CD14-positive monocyte (primary cell): ENCODE measurements at regions not wholly inside any gene's neighbourhood (a gene's known extent, or its start where the extent isn't known, plus 50 kb on each side); places are given as distances from the start of the nearest gene placed in this dataset.

ENCODE experiments used
- DNase-seq, 3 donors: peaks; one replicate each; pipeline ENCODE4 v3.0.0-alpha.2; 2011 to 2022
- H2AFZ ChIP-seq: 2 replicates; pipeline ENCODE4 v1.6.0; 2012; ENCODE audit warnings: mild to moderate bottlenecking, low read depth, low read length, inconsistent platforms; ENCODE audit not compliant: insufficient read depth, poor library complexity, severe bottlenecking
- H3K27ac ChIP-seq, 2 donors: 1 replicate in 1 of 2; 2 replicates in 1 of 2; pipeline ENCODE4 v1.5.1; 2012 to 2013; ENCODE audit warnings: low read length in 2 of 2, control low read depth in 1 of 2, inconsistent platforms in 1 of 2, low read depth in 1 of 2, mild to moderate bottlenecking in 1 of 2
- H3K27me3 ChIP-seq, 2 donors: one replicate each; pipeline versions ENCODE4 v1.6.0 to v1.6.1; 2011 to 2013; ENCODE audit warnings: low read length in 2 of 2; ENCODE audit not compliant: control insufficient read depth in 2 of 2, insufficient read depth in 2 of 2
- H3K36me3 ChIP-seq, 2 donors: replicated peaks in 1 of 2; 1 replicate in 1 of 2; 2 replicates in 1 of 2; pipeline versions ENCODE4 v1.5.1 to v1.6.1; 2012 to 2013; ENCODE audit warnings: low read length in 2 of 2, control low read depth in 1 of 2, inconsistent platforms in 1 of 2, mild to moderate bottlenecking in 1 of 2; ENCODE audit not compliant: insufficient read depth in 2 of 2, control insufficient read depth in 1 of 2
- H3K4me1 ChIP-seq, 2 donors: 1 replicate in 1 of 2; 2 replicates in 1 of 2; pipeline versions ENCODE4 v1.5.1 to v1.6.1; 2012 to 2013; ENCODE audit warnings: low read length in 2 of 2, control low read depth in 1 of 2, inconsistent platforms in 1 of 2, mild to moderate bottlenecking in 1 of 2, moderate library complexity in 1 of 2; ENCODE audit not compliant: insufficient read depth in 2 of 2, control insufficient read depth in 1 of 2
- H3K4me2 ChIP-seq: replicated peaks from 2 replicates; pipeline ENCODE3; 2012; ENCODE audit warnings: low read length, moderate library complexity, mild to moderate bottlenecking; ENCODE audit not compliant: poor library complexity, severe bottlenecking; ENCODE audit errors: extremely low read depth
- H3K4me3 ChIP-seq, 3 experiments: fragments of 200-600 bp in 1 of 3; sonication (generic) in 1 of 3; replicated peaks in 1 of 3; 1 replicate in 2 of 3; 2 replicates in 1 of 3; pipeline ENCODE4 v1.5.1; 2011 to 2013; ENCODE audit warnings: low read length in 3 of 3, mild to moderate bottlenecking in 3 of 3, control low read depth in 2 of 3, low read depth in 2 of 3, inconsistent platforms in 1 of 3, moderate library complexity in 1 of 3
- H3K79me2 ChIP-seq: 2 replicates; pipeline ENCODE4 v1.6.0; 2012; ENCODE audit warnings: mild to moderate bottlenecking, control low read depth, inconsistent platforms, low read length, moderate library complexity; ENCODE audit not compliant: insufficient read depth
- H3K9ac ChIP-seq: 2 replicates; pipeline ENCODE4 v1.6.0; 2017; ENCODE audit warnings: low read length, mild to moderate bottlenecking; ENCODE audit not compliant: insufficient read depth, poor library complexity, severe bottlenecking
- H3K9me3 ChIP-seq, 2 donors: replicated peaks in 1 of 2; 1 replicate in 1 of 2; 2 replicates in 1 of 2; pipeline versions ENCODE4 v1.5.1 to v1.6.1; 2012 to 2013; ENCODE audit warnings: low read length in 2 of 2, control low read depth in 1 of 2; ENCODE audit not compliant: control insufficient read depth in 1 of 2, insufficient read depth in 1 of 2
- H4K20me1 ChIP-seq: 2 replicates; pipeline ENCODE4 v1.6.0; 2012; ENCODE audit warnings: mild to moderate bottlenecking, low read length, control low read depth, moderate library complexity; ENCODE audit not compliant: insufficient read depth
- H3K27ac Mint-ChIP-seq, 7 donors: one replicate each; pipeline ENCODE4 v1.8.0; 2020; ENCODE audit warnings: mild to moderate bottlenecking in 7 of 7, mixed read lengths in 7 of 7, moderate library complexity in 6 of 7, inconsistent platforms in 2 of 7
- H3K27me3 Mint-ChIP-seq, 3 donors: one replicate each; pipeline ENCODE4 v1.8.0; 2021 to 2022; ENCODE audit warnings: low read depth in 3 of 3, mild to moderate bottlenecking in 3 of 3, mixed read lengths in 3 of 3, moderate library complexity in 3 of 3, inconsistent platforms in 1 of 3
- H3K36me3 Mint-ChIP-seq, 2 donors: one replicate each; pipeline ENCODE4 v1.8.0; 2020; ENCODE audit warnings: mixed read lengths in 2 of 2, inconsistent platforms in 1 of 2, mild to moderate bottlenecking in 1 of 2
- H3K4me1 Mint-ChIP-seq: one replicate; pipeline ENCODE4 v1.8.0; 2020; ENCODE audit warnings: mild to moderate bottlenecking, mixed read lengths
- H3K4me3 Mint-ChIP-seq, 2 donors: one replicate each; pipeline ENCODE4 v1.8.0; 2020; ENCODE audit warnings: mild to moderate bottlenecking in 2 of 2, mixed read lengths in 2 of 2, moderate library complexity in 1 of 2
- H3K9me3 Mint-ChIP-seq, 7 donors: one replicate each; pipeline ENCODE4 v1.8.0; 2020 to 2022; ENCODE audit warnings: mixed read lengths in 7 of 7, mild to moderate bottlenecking in 6 of 7, moderate library complexity in 6 of 7, inconsistent platforms in 2 of 7
- WGBS: methylation state at CpG from one replicate; pipeline ENCODE4 v1.1.5; 2013; ENCODE audit warnings: missing lambda C conversion rate; ENCODE audit not compliant: insufficient coverage; 5-methylcytosine and 5-hydroxymethylcytosine counted together
- intact Hi-C, 2 donors: fragments of 100-400 bp; cut with micrococcal nuclease; formaldehyde crosslinking; loops; one replicate each; pipeline versions ENCODE4 v1.15.0 to v1.15.1; 2023
- TF ChIP-seq, protein P1 (sequence below): fragments of 200-600 bp; IDR thresholded peaks from one replicate; pipeline ENCODE4 v1.8.0; 2022; ENCODE audit warnings: antibody characterized with exemption, mild to moderate bottlenecking

DNA sequence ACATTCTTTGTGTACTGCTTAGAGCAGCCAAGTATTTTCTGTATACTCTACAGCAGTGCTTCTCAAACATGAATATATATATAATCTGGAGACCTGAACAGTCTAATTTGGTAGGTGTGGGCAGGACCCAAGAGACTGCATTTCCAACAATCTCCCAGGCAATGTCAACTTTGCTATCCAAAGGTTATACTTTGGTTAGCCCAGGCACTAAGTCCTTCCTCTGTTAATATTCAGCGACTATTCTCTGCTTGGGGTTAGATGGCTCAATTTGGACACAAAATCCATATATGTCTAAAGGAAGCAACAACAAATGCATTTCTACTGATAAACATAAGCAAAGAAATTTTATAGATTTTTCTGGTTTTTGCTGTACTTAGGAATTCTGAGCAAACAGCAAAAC lies 480.0 kb upstream of the RPS6KA3 start:
- no peaks in the 10 kb centered on the region for H3K36me3 Mint-ChIP-seq
- no peak overlapping the region for H3K27ac ChIP-seq
- H3K9me3 ChIP-seq = no peaks in the 10 kb centered on the region
- H3K4me1 Mint-ChIP-seq = no peaks in the 10 kb centered on the region
- DNase-seq = no peak
- H2AFZ ChIP-seq = no peak overlapping the region
- TF ChIP-seq, protein P1, sequence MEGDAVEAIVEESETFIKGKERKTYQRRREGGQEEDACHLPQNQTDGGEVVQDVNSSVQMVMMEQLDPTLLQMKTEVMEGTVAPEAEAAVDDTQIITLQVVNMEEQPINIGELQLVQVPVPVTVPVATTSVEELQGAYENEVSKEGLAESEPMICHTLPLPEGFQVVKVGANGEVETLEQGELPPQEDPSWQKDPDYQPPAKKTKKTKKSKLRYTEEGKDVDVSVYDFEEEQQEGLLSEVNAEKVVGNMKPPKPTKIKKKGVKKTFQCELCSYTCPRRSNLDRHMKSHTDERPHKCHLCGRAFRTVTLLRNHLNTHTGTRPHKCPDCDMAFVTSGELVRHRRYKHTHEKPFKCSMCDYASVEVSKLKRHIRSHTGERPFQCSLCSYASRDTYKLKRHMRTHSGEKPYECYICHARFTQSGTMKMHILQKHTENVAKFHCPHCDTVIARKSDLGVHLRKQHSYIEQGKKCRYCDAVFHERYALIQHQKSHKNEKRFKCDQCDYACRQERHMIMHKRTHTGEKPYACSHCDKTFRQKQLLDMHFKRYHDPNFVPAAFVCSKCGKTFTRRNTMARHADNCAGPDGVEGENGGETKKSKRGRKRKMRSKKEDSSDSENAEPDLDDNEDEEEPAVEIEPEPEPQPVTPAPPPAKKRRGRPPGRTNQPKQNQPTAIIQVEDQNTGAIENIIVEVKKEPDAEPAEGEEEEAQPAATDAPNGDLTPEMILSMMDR = no peak
- no peak overlapping the region for H3K4me3 Mint-ChIP-seq
- no peaks in the 10 kb centered on the region for H3K79me2 ChIP-seq
- peaks cover 0 to 2% (median 0%) of the 10 kb centered on the region in 3 donors for H3K27me3 Mint-ChIP-seq
- H3K9ac ChIP-seq = no peak overlapping the region
- H3K4me1 ChIP-seq = no peaks in the 10 kb centered on the region
- intact Hi-C loops = no loop called here
- no peaks in the 10 kb centered on the region for H3K36me3 ChIP-seq
- H3K27ac Mint-ChIP-seq = no peak overlapping the region
- no peaks in the 10 kb centered on the region for H4K20me1 ChIP-seq
- no peaks in the 10 kb centered on the region for H3K9me3 Mint-ChIP-seq
- no CpG with 5 or more reads among the region's 1 CpG for WGBS
- H3K4me3 ChIP-seq = no peak overlapping the region
- H3K27me3 ChIP-seq = no peaks in the 10 kb centered on the region
- no peak overlapping the region for H3K4me2 ChIP-seq

DNA sequence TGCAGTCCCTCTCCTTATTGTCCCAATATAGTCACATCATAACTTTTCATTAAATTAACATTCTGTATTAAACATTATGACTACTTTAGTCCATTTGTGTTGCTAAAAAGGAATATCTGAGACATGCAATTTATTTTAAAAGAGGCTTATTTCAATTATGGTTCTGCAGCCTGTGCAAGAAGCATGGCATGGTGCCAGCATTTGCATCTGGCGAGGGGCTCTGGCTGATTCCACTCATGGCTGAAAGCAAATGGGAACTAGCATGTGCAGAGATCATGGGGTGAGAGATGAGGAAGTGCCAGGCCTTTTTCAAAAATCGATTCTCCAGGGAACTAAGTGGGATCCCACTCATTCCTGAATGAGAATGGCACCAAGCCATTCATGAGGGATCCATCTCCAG lies 476.3 kb upstream of the RPS6KA3 start:
- Histone ChIP-seq H2AFZ (no peak overlapping the region), H3K27ac (no peak overlapping the region), H3K79me2 (no peaks in the 10 kb centered on the region), H4K20me1 (no peaks in the 10 kb centered on the region), H3K4me2 (no peak overlapping the region), H3K9ac (no peak overlapping the region), H3K4me1 (no peaks in the 10 kb centered on the region), H3K27me3 (no peaks in the 10 kb centered on the region), H3K9me3 (no peaks in the 10 kb centered on the region), H3K36me3 (no peaks in the 10 kb centered on the region), H3K4me3 (no peak overlapping the region)
- DNase-seq = no peak
- Mint-ChIP-seq H3K9me3 (no peaks in the 10 kb centered on the region), H3K36me3 (no peaks in the 10 kb centered on the region), H3K27ac (no peak overlapping the region), H3K4me3 (no peak overlapping the region), H3K27me3 (peaks cover 0 to 2% (median 0%) of the 10 kb centered on the region in 3 donors), H3K4me1 (no peaks in the 10 kb centered on the region)
- no CpG with 5 or more reads among the region's 2 CpGs for WGBS
- TF ChIP-seq, protein P1 = no peak
- intact Hi-C loops = no loop called here
